ENCODE measurements at regions not wholly inside any gene's neighbourhood (a gene's known extent, or its start where the extent isn't known, plus 50 kb on each side); places are given as distances from the start of the nearest gene placed in this dataset.

GRCh38 chr18:78803104-78803503, 176.5 kb upstream of the SALL3 start:
- DNase-seq (ENCODE audit: low read depth in 2 of 3, low spot score in 2 of 3) = no peak

- no peak for DNase-seq (ENCODE audit: low read depth in 2 of 3, low spot score in 2 of 3)
Observed at GRCh38 chr18:78804206-78805030, 175.2 kb upstream of the SALL3 start.

- no peak for DNase-seq (ENCODE audit: low read depth in 2 of 3, low spot score in 2 of 3)
Observed at GRCh38 chr18:78805840-78806239, 173.8 kb upstream of the SALL3 start.

- DNase-seq (ENCODE audit: low read depth in 2 of 3, low spot score in 2 of 3) = no peak
Observed at GRCh38 chr18:78807668-78808067, 171.9 kb upstream of the SALL3 start.

- no peak for DNase-seq (ENCODE audit: low read depth in 2 of 3, low spot score in 2 of 3)
Observed at GRCh38 chr18:78809845-78810244, 169.8 kb upstream of the SALL3 start.

GRCh38 chr18:78810706-78811105, 168.9 kb upstream of the SALL3 start:
- no peak for DNase-seq (ENCODE audit: low read depth in 2 of 3, low spot score in 2 of 3)

GRCh38 chr18:78812067-78812466, 167.6 kb upstream of the SALL3 start:
- no peak for DNase-seq (ENCODE audit: low read depth in 2 of 3, low spot score in 2 of 3)

GRCh38 chr18:78813156-78813555, 166.5 kb upstream of the SALL3 start:
- DNase-seq (ENCODE audit: low read depth in 2 of 3, low spot score in 2 of 3) = no peak

- DNase-seq (ENCODE audit: low read depth in 2 of 3, low spot score in 2 of 3) = no peak
Observed at GRCh38 chr18:78813936-78814710, 165.5 kb upstream of the SALL3 start.

GRCh38 chr18:78814766-78815165, 164.9 kb upstream of the SALL3 start:
- DNase-seq (ENCODE audit: low read depth in 2 of 3, low spot score in 2 of 3) = no peak

- no peak for DNase-seq (ENCODE audit: low read depth in 2 of 3, low spot score in 2 of 3)
Observed at GRCh38 chr18:78816114-78816513, 163.5 kb upstream of the SALL3 start.

GRCh38 chr18:78816916-78817315, 162.7 kb upstream of the SALL3 start:
- no peak for DNase-seq (ENCODE audit: low read depth in 2 of 3, low spot score in 2 of 3)

- DNase-seq (ENCODE audit: low read depth in 2 of 3, low spot score in 2 of 3) = no peak
Observed at GRCh38 chr18:78818495-78818894, 161.1 kb upstream of the SALL3 start.

- no peak for DNase-seq (ENCODE audit: low read depth in 2 of 3, low spot score in 2 of 3)
Observed at GRCh38 chr18:78818961-78819360, 160.7 kb upstream of the SALL3 start.

GRCh38 chr18:78820161-78820834, 159.3 kb upstream of the SALL3 start:
- no peak for DNase-seq (ENCODE audit: low read depth in 2 of 3, low spot score in 2 of 3)

GRCh38 chr18:78821396-78821795, 158.2 kb upstream of the SALL3 start:
- no peak for DNase-seq (ENCODE audit: low read depth in 2 of 3, low spot score in 2 of 3)

GRCh38 chr18:78822171-78822948, 157.3 kb upstream of the SALL3 start:
- DNase-seq (ENCODE audit: low read depth in 2 of 3, low spot score in 2 of 3) = no peak

- no peak for DNase-seq (ENCODE audit: low read depth in 2 of 3, low spot score in 2 of 3)
Observed at GRCh38 chr18:78822949-78823285, 156.7 kb upstream of the SALL3 start.

GRCh38 chr18:78825168-78825567, 154.4 kb upstream of the SALL3 start:
- DNase-seq (ENCODE audit: low read depth in 2 of 3, low spot score in 2 of 3) = no peak

- no peak for DNase-seq (ENCODE audit: low read depth in 2 of 3, low spot score in 2 of 3)
Observed at GRCh38 chr18:78826631-78827030, 153.0 kb upstream of the SALL3 start.

GRCh38 chr18:78827141-78827540, 152.5 kb upstream of the SALL3 start:
- no peak for DNase-seq (ENCODE audit: low read depth in 2 of 3, low spot score in 2 of 3)
